ENCODE measurements at regions not wholly inside any gene's neighbourhood (a gene's known extent, or its start where the extent isn't known, plus 50 kb on each side); places are given as distances from the start of the nearest gene placed in this dataset.

- TF ChIP-seq, protein P1, sequence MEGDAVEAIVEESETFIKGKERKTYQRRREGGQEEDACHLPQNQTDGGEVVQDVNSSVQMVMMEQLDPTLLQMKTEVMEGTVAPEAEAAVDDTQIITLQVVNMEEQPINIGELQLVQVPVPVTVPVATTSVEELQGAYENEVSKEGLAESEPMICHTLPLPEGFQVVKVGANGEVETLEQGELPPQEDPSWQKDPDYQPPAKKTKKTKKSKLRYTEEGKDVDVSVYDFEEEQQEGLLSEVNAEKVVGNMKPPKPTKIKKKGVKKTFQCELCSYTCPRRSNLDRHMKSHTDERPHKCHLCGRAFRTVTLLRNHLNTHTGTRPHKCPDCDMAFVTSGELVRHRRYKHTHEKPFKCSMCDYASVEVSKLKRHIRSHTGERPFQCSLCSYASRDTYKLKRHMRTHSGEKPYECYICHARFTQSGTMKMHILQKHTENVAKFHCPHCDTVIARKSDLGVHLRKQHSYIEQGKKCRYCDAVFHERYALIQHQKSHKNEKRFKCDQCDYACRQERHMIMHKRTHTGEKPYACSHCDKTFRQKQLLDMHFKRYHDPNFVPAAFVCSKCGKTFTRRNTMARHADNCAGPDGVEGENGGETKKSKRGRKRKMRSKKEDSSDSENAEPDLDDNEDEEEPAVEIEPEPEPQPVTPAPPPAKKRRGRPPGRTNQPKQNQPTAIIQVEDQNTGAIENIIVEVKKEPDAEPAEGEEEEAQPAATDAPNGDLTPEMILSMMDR (IDR thresholded peaks at IDR 0.05), result no peak
- no peak for TF ChIP-seq POLR2A (IDR thresholded peaks at IDR 0.05)
These were observed 78.8 kb downstream of the MZT1 start for GRCh38 chr13:72648513-72649065.

Data from heart left ventricle (tissue), 13 donors.